Loucy (cell line): ENCODE measurements at regions not wholly inside any gene's neighbourhood (a gene's known extent, or its start where the extent isn't known, plus 50 kb on each side); places are given as distances from the start of the nearest gene placed in this dataset.

ENCODE experiments used
- H2AFZ ChIP-seq: fragments of 200-600 bp; sonication (generic); 2 replicates; pipeline ENCODE4 v1.6.0; 2016; ENCODE audit warnings: antibody characterized with exemption, mild to moderate bottlenecking, low read length, moderate library complexity
- H3F3A ChIP-seq: fragments of 200-600 bp; 2 replicates; pipeline ENCODE4 v1.6.0; 2016; ENCODE audit warnings: antibody characterized with exemption, low read depth, mild to moderate bottlenecking
- H3K27me3 ChIP-seq: fragments of 200-600 bp; sonication (generic); 2 replicates; pipeline ENCODE4 v1.6.1; 2014; ENCODE audit warnings: low read length, mild to moderate bottlenecking; ENCODE audit not compliant: insufficient read depth, poor library complexity, severe bottlenecking
- H3K36me3 ChIP-seq: fragments of 200-600 bp; sonication (generic); 2 replicates; pipeline ENCODE4 v1.6.1; 2016; ENCODE audit warnings: low read length; ENCODE audit not compliant: insufficient read depth
- H3K4me1 ChIP-seq: fragments of 200-600 bp; sonication (generic); 2 replicates; pipeline ENCODE4 v1.5.1; 2014; ENCODE audit warnings: low read length, mild to moderate bottlenecking; ENCODE audit not compliant: insufficient read depth, poor library complexity, severe bottlenecking
- H3K4me2 ChIP-seq: fragments of 200-600 bp; sonication (generic); 2 replicates; pipeline ENCODE4 v1.6.0; 2014; ENCODE audit warnings: antibody characterized with exemption, low read length, low read depth, mild to moderate bottlenecking; ENCODE audit not compliant: poor library complexity, severe bottlenecking
- H3K4me3 ChIP-seq: fragments of 200-600 bp; sonication (generic); 2 replicates; pipeline ENCODE4 v1.5.1; 2014; ENCODE audit warnings: low read length, mild to moderate bottlenecking, mixed read lengths; ENCODE audit not compliant: poor library complexity, severe bottlenecking
- H3K79me2 ChIP-seq: fragments of 200-600 bp; sonication (generic); 2 replicates; pipeline ENCODE4 v1.6.1; 2014; ENCODE audit warnings: low read length; ENCODE audit not compliant: insufficient read depth
- H3K9ac ChIP-seq: fragments of 200-600 bp; sonication (generic); 2 replicates; pipeline ENCODE4 v1.6.0; 2014; ENCODE audit warnings: mild to moderate bottlenecking, low read depth, low read length, moderate library complexity; ENCODE audit not compliant: poor library complexity, severe bottlenecking
- H3K9me2 ChIP-seq: fragments of 200-600 bp; sonication (generic); replicated peaks from 2 replicates; pipeline ENCODE4 v1.6.1; 2016; ENCODE audit warnings: low read depth, low read length, mixed read lengths
- H3K9me3 ChIP-seq: fragments of 200-600 bp; sonication (generic); 2 replicates; pipeline ENCODE4 v1.6.1; 2014; ENCODE audit warnings: mild to moderate bottlenecking, antibody characterized with exemption, low read length, low read depth; ENCODE audit not compliant: insufficient read depth
- H4K20me1 ChIP-seq: fragments of 200-600 bp; sonication (generic); 2 replicates; pipeline ENCODE4 v1.6.0; 2014; ENCODE audit warnings: antibody characterized with exemption, low read length, mild to moderate bottlenecking; ENCODE audit not compliant: insufficient read depth, poor library complexity, severe bottlenecking
- EZH2phosphoT487 ChIP-seq: fragments of 200-600 bp; IDR thresholded peaks from 2 replicates; pipeline ENCODE4 v1.6.1; 2018; ENCODE audit warnings: antibody characterized with exemption, mild to moderate bottlenecking, moderate library complexity, borderline replicate concordance
- TF ChIP-seq, protein P1 (sequence below): fragments of 200-600 bp; sonication (generic); conservative IDR thresholded peaks from 2 replicates; pipeline ENCODE4 v1.5.1; 2014; ENCODE audit warnings: mild to moderate bottlenecking, antibody characterized with exemption, low read length

DNA sequence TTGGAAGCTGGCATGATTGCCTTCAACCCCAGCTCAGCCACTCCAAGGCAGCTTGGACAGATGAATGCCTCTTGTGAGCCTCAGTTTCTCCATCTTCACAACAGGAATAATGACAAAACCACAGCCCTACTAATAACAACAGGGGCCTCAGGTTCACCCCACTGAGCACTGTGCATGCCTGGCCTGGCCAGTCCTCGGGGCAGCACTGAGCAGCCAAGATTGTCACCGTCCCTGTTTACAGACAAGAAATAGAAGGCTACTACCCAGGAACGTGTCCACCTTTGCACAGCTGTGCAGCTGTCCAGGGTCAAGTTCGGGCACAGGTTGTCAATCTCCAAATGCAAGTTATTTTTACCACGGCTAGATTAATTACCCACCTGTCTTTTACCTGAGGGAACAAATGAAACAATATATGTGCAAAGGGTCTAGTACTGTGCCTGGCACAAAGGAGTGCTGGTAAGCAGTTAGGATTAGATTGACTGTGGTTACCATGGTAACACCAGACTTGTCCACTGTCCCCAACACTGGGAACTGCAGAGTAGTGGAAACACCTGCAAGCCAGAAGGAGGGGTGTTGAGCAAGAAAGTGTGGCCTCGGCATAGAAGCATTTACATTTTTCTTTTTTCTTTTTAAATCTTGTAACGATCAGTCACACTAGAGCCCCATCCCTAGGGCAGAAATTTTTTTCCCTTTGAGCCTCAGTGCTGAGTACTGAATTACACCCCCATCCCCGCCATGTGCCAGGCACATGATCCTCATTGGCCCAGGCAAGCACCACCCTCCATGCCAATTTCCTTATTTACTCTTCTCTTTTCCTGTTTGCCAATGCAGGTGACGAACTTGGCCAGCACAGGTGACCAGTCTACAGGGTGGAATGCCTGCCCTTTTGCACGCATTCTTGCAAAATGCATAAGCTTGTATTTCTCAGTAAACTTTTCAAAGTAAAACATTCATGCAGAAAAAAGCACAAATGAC lies 66.3 kb upstream of the SLC6A6 start:
- Histone ChIP-seq H3K36me3 (no peaks in the 10 kb centered on the region), H3K9me3 (no peaks in the 10 kb centered on the region), H3F3A (no peaks in the 10 kb centered on the region), H3K9me2 (no peaks in the 10 kb centered on the region), H3K4me2 (no peak overlapping the region), H4K20me1 (no peaks in the 10 kb centered on the region), H3K4me1 (no peaks in the 10 kb centered on the region), H3K4me3 (no peak overlapping the region), H3K27me3 (no peaks in the 10 kb centered on the region), H2AFZ (no peak overlapping the region), H3K79me2 (no peaks in the 10 kb centered on the region), H3K9ac (no peak overlapping the region)
- TF ChIP-seq, protein P1, sequence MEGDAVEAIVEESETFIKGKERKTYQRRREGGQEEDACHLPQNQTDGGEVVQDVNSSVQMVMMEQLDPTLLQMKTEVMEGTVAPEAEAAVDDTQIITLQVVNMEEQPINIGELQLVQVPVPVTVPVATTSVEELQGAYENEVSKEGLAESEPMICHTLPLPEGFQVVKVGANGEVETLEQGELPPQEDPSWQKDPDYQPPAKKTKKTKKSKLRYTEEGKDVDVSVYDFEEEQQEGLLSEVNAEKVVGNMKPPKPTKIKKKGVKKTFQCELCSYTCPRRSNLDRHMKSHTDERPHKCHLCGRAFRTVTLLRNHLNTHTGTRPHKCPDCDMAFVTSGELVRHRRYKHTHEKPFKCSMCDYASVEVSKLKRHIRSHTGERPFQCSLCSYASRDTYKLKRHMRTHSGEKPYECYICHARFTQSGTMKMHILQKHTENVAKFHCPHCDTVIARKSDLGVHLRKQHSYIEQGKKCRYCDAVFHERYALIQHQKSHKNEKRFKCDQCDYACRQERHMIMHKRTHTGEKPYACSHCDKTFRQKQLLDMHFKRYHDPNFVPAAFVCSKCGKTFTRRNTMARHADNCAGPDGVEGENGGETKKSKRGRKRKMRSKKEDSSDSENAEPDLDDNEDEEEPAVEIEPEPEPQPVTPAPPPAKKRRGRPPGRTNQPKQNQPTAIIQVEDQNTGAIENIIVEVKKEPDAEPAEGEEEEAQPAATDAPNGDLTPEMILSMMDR, result no peak
- no peak for TF ChIP-seq EZH2phosphoT487

DNA sequence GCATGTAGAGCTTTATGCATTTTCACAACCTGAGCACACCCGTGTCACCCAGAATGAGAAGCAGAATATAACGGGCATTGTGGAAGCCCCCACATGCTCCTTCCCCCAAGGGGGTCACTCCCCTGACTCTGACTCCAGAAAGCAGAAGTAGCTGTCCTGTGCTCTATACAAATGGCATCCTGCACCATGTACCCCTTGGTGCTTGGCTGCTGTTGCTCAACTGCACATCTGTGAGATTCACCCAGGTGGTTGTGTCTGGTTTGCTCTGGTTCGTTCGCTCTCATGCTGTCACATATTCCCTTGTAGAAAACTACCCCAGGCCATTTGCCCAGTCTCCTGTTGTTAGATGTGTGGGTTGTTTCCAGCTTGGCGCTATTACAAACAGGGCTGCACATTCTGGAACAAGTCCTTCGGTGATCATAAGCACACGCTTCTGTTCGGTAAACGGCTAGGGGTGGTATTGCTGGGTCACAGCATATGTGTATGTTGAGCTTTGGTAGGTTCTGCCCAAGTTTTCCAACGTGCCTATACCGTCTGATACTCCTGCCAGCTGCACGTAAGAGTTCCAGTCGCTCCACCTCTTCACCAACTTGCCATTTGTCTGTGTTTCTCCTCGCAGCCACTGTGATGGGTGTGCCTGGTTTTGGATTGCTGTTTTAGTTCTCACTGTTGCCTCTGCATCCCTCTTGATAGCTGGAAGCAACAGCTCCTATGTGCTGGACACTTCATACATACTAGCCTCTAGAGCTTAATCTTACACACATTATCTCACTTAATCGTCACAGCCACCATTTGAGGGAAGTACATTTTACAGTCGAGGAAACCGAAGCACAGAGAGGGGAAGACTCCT lies 65.4 kb upstream of the SLC6A6 start:
- no peaks in the 10 kb centered on the region for H3K4me1 ChIP-seq
- no peaks in the 10 kb centered on the region for H3K79me2 ChIP-seq
- no peak overlapping the region for H3K4me2 ChIP-seq
- no peak overlapping the region for H3K9ac ChIP-seq
- no peaks in the 10 kb centered on the region for H3K36me3 ChIP-seq
- no peaks in the 10 kb centered on the region for H4K20me1 ChIP-seq
- H3K9me3 ChIP-seq, result no peaks in the 10 kb centered on the region
- no peaks in the 10 kb centered on the region for H3F3A ChIP-seq
- H3K9me2 ChIP-seq, result no peaks in the 10 kb centered on the region
- no peak overlapping the region for H2AFZ ChIP-seq
- no peaks in the 10 kb centered on the region for H3K27me3 ChIP-seq
- no peak overlapping the region for H3K4me3 ChIP-seq
- no peak for TF ChIP-seq EZH2phosphoT487
- TF ChIP-seq, protein P1, result no peak

DNA sequence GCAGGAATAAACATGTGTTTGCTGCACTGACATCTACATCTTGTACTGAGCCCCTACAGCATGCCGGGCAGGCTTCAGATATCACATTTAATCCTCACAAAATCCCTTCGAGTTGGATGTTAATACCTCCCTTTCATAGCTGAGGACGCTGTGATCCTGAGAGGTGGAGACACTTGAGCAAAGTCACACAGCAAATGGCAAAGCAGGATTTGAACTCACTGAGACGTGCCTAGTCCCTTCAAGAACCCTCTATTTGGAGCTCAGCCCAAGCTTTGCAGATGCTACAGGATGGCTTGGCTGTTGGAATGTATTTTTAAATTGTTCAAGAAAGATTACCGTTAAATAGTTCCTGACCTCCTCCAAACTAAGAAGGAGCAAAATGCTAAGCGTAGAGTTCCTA lies 64.6 kb upstream of the SLC6A6 start:
- no peak for TF ChIP-seq EZH2phosphoT487
- TF ChIP-seq, protein P1, result no peak
- Histone ChIP-seq H3K9me3 (no peaks in the 10 kb centered on the region), H3K4me2 (no peak overlapping the region), H3K9ac (no peak overlapping the region), H4K20me1 (no peaks in the 10 kb centered on the region), H2AFZ (no peak overlapping the region), H3K79me2 (no peaks in the 10 kb centered on the region), H3K4me3 (no peak overlapping the region), H3F3A (no peaks in the 10 kb centered on the region), H3K4me1 (no peaks in the 10 kb centered on the region), H3K9me2 (no peaks in the 10 kb centered on the region), H3K36me3 (no peaks in the 10 kb centered on the region), H3K27me3 (no peaks in the 10 kb centered on the region)
